HG02885 (cell line): ENCODE measurements at regions not wholly inside any gene's neighbourhood (a gene's known extent, or its start where the extent isn't known, plus 50 kb on each side); places are given as distances from the start of the nearest gene placed in this dataset.

Experiments used
- ATAC-seq: cut with Tn5 transposase; IDR thresholded peaks from one replicate; pipeline ENCODE4 v1.9.1; 2021; ENCODE audit warnings: mild to moderate bottlenecking; ENCODE audit not compliant: unreplicated experiment, poor library complexity

DNA sequence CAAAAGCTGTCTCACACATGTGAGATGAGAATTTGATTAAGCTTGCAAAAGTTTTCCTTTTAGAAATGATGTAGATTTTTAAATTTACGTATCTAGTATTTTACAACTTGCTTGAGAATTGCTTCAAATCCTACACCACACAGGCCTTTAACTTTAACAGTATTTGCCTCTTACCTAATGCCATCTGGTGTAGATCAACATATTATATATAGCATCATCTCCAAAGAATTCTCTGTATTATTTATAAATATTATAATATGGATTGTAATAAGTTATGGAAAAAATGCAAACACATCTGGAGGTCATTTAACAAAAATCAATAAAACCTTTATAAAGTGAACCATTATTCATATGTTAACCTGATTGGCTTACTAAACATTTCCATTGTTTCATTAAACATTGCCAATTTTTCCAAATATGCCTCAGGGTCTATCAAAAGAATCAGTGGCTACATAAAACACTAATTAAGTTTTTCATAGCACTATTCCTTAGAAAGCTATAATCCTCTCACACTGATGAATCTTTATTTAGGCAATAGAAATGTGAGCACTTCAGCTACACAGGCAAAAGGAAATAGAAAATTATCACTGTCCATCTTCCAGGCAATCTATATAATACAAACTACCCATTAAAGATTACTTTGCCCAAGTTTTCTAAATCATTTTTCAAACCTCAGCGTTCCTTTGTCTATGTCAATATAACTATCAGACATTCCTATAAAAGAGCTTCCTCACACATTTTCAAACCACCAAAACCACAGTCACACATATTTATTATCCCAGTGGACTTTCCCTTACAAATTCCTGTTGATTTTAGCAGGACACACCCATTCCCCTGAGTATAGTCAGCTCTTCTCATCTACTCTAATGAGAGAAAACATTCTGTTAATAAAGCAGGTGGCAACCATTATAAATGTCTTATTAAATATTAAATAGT lies 83.5 kb upstream of the INTU start:
- ATAC-seq: no peak

- no peak for ATAC-seq
Observed at GRCh38 chr4:127555106-127555505, 77.7 kb upstream of the INTU start.

- ATAC-seq: no peak
Observed at GRCh38 chr4:127558088-127558487, 74.7 kb upstream of the INTU start.

DNA sequence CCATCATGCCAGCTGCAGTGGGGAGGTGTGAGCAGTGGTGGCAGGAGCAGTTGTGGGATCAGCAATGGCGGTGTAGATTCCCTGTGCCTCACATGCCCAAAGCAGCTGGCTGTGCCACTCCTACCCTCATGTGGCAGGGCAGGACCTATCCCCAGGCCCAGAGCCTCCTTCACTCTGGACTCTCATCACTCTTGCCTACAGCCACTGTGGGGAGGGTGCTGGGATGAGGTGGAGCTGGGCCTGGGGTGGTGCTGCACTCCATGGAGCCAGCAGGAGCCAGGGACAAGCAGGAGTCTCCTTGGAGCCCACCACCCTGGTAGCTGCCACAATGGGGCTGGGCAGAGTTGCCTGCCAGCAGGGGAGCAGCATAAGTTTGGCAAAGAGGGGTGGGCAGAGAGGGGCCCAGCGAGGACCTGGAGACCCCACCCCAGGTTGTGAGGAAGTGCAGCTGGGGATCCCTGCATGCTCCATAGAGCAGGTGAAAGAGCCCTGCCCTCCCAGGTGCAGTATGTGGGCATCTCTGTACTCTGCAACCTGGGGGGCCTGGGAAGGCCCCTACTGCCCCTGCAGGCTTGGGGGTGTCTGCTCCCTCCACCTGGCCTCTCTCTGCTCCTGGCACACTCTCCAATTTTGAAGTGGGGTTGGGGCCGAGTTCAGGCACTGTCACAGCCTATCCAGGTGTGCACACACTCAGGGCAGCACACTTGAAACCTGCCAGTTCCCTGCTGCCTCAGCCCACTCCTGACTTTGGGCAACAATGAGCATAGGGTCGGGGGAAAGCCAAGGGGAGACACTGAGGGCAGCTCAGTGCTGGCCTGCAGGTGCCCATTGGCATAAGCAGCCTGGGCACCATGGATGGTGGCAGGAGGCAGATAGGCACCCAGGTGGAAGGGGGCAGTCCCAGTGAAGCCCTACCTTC lies 74.0 kb upstream of the INTU start:
- ATAC-seq: no peak

DNA sequence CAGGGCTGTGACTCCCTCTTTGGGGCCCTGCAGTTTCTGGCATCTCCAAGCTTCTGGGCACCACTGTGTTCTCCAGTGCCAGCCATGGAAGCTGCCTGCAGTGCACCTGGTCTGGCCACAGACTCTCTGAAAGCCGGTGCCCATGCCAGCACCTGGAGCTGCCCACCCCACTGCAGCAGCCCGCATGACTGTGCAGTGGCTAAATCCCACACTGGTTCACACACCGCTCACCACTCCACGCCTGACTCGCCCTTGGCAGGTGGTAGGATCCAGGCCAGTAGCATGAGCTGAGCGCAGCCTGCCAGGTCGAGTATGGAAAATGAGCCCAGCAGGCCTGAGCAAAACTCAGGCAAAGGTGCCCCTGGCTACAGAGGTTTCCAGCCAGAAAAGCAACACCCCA lies 72.8 kb upstream of the INTU start:
- ATAC-seq: no peak

- ATAC-seq: no peak
Observed at GRCh38 chr4:127560755-127561154, 72.0 kb upstream of the INTU start.

DNA sequence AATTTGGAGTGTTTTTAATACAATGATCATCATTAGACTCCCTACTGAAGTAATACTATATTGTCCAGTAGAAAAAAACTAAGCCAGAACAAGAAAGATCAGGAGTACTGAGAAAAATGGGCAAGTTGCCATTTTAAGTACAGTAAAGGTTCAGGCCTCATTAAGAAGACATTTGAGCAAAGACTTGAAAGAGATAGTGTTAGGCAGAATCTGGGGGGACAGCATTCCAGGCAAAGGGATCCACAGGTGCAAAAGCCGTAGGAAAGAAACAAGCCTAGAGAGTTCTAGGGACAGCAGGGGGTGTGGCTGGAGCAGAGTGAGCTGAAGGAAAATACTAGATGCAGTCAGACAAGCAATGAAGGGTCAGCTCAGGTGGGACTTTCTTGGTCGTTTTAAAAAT lies 58.1 kb upstream of the INTU start:
- ATAC-seq: no peak

GRCh38 chr4:127575888-127576287 lies 56.9 kb upstream of the INTU start:
- ATAC-seq: no peak

DNA sequence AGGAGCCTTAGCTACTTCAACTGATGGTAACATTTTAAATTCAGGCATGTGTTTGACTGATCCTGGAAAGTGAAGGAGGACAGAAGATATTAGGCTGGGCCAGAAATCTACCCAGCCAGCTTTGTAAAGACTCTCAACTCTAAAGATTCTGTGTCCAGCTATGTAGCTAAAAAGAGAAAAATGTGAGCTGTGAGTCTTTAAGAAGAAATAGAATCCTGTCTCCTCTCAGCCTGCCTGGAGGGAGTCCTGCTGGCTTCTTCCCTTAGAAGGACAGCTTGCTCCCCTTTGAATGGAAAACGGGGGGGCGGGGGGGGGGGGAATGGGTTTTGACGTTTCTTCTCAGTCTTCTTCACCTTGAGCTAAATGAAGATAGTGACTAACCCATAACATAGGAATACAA lies 54.3 kb upstream of the INTU start:
- ATAC-seq: no peak

DNA sequence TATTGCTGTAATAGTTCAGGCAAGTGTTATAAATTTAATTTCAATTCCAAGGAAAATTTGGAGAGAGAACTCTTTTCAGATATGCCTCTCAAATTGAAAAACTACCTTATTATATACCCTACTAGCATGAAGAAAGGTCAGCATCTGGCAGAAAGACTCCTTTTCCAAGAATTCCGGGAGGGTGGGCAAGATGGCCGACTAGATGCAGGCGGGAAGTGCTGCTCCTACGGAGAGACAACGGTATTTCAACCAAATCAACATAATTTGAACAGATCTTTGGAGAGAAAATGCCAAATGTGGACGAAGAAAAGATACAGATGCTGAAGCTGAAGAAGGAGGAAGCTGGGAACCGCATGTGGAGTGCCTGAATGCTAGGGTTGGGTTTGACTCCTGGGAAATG lies 53.8 kb upstream of the INTU start:
- ATAC-seq: no peak

GRCh38 chr4:127579821-127580220 lies 52.9 kb upstream of the INTU start:
- ATAC-seq: no peak

- ATAC-seq: no peak
Observed at GRCh38 chr4:127580300-127580699, 52.5 kb upstream of the INTU start.

DNA sequence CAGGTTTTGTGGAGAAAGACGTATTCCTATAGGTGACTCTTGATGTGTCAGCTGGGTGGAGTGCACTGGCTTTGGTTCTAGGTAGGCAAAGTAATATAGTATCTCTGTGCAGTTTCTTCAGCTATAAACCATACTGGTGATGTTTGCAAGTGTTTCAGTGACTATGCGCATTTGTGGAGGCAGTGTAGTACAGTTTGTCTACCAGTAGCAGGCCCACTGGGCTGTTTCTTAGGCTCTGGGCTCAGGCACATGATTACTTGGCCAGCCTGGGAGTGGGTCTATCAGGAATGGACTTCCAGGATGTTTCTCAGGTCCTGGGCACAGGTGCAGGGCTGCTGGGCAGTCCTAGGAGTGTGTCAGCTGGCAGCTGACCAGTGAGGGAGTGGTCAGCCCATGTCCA lies 51.9 kb upstream of the INTU start:
- no peak for ATAC-seq
